GM18858 (cell line): ENCODE measurements at regions not wholly inside any gene's neighbourhood (a gene's known extent, or its start where the extent isn't known, plus 50 kb on each side); places are given as distances from the start of the nearest gene placed in this dataset.

Experiments used
- ATAC-seq: cut with Tn5 transposase; IDR thresholded peaks from one replicate; pipeline ENCODE4 v1.9.1; 2021; ENCODE audit not compliant: unreplicated experiment

DNA sequence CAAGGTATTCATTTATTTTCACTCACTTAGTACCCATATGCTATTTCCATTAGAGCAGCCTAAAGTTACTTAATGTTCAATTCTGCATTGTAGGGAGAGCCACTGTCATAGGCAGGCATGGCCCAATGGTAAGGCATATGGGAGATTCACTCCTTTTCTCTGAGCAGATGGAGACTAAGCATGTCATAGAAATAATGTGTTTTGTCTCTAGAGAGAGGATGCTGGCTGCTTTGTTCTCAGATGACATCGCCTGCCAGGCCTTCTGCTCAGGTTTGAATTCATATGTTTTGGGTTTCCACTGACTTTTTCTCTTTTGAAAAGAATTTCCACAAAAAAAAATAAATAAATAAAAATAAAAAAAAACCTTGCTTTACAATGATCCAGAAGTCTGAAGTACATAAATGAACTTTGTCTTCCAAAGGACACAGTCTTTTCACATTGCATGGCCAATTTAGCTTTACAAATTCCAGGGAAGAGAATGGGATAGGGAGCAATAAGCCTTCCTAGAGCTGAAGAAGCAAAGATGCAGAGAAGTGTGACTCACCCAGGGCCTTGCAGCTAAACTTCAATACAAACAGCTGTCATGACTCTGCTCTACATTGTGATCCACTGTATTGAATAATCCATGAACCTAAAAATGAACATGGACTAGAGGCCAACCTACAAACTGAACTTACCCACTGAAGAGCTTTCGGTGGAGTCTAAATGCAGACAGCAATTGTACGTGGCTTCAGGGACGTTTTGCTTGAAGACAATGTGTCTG, 422.5 kb downstream of the CMPK2 start:
- ATAC-seq: no peak

- no peak for ATAC-seq
Measured at GRCh38 chr2:6444514-6444913, 421.2 kb downstream of the CMPK2 start.

GRCh38 chr2:6445156-6445555, 420.6 kb downstream of the CMPK2 start:
- no peak for ATAC-seq

DNA sequence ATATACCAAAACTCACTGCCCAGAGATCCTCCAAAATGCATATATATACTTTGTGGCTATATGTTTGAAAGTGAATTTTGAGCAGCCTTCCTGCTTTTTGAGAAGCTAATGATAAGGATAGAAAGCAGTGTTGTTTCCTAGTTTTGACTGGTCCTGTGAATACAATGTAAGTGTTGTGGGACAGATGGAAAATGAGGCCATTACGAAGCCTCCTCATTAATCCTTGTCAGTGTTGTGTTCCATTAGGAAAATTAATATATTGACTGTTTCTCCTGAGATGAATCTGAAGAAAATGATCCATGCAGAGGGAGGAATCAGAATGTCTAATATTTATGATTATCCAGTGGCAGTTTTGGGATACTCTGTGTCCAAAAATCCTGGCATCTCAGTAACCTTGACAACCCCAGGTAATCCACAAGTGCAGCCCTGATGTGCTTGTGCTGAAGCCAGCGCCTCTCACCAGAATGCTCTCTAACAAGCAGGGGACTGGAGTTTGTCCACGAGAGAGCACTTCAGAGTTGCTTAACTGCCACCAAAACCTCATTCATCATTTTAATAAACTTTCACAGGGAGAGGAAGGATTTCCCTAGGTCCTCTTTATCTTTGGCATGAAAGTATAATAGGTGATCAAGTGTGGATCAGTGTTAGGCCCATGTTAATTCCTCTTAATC, 418.6 kb downstream of the CMPK2 start:
- no peak for ATAC-seq

GRCh38 chr2:6448893-6449292, 416.8 kb downstream of the CMPK2 start:
- ATAC-seq: no peak

DNA sequence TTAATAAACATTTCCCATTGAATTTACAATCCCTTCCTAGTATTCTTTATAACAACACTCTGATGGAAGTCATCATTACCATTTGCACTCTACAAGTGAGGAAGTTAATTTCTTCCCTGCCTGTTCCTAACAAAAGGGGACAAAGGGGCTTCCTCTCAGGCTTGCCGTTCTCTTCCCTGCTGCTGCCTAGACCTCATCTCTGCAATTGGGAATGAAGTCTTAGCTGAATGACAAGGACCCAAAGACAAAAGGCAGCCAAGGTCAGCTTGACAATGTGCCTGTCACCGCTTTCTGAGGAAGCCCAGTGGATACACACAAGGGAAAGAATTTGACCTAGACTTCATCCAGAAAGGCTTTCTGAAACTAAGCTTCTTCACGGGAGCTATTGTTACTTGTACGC, 416.4 kb downstream of the CMPK2 start:
- no peak for ATAC-seq

GRCh38 chr2:6452702-6453481, 412.8 kb downstream of the CMPK2 start:
- no peak for ATAC-seq

DNA sequence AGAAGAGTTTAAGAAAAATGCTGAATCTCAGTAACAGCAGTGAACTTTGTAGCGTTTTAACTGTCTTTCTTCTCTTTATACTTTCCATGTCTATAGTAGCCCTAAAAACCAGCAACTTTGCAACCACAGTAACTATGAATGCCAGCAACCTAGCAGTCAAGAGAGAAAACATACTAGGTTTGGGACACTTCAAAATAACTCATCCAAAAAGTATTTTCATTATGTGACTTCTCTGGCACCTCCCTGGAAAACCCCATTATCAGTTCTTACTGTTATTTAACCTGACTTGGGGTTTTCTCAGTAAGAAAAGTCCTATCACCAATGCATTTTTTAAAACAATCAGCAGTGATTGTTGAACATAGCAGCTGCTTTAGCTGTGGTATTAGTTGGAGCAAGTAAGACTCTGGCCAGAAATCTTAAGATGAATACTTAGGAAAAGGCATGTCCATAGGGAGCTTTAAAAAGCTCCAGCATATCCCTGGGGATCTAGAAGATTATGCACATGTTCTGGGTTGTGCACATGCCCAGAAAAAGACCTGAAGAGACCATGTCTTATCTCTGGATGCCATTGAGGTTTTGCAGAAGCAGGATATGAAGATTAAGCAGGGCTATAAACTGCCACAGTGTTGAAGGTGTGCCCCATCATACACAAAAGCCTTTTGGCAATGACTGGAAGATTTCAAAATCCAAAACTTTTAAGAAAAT, 411.3 kb downstream of the CMPK2 start:
- no peak for ATAC-seq

DNA sequence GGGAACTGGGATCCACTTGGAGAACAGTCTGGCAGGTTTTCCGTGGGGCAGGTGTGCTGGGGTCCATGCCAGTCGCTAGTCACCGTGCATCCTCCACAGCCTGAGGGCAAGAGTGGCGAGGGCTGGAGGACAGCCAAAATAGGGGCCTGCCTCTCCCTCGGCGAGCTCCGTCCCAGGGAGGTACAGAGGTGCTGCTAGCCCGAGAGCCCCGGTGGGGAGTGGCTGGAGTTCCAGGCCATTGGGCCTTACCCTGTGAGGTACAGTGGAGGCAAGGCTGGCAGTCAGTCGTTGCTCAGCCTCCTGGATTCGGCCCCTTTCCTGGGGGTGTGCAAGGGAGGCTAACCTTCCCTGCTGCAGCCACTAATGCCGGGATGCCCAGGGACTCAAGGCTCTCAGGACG, 406.6 kb downstream of the CMPK2 start:
- ATAC-seq: no peak

GRCh38 chr2:6470518-6470917, 395.2 kb downstream of the CMPK2 start:
- no peak for ATAC-seq

DNA sequence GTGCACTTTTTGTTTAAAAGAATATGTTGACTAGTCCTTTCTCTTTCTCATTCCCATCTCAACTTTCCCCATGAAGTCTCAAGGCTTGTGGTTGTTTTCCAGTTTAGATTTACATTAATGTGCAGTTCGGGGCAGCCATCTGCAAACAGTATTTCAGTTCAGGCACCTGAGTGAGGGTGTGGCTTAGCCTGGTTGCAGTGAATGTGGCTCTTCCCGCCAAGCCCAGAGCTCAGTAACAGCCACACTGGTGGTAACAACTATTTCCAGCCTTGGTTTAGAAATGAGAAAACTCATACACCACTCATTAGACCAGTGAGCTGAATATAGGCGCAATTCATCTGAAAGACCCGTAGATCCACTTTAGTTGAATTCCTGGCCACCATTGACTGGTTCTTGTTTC, 394.3 kb downstream of the CMPK2 start:
- ATAC-seq: no peak

DNA sequence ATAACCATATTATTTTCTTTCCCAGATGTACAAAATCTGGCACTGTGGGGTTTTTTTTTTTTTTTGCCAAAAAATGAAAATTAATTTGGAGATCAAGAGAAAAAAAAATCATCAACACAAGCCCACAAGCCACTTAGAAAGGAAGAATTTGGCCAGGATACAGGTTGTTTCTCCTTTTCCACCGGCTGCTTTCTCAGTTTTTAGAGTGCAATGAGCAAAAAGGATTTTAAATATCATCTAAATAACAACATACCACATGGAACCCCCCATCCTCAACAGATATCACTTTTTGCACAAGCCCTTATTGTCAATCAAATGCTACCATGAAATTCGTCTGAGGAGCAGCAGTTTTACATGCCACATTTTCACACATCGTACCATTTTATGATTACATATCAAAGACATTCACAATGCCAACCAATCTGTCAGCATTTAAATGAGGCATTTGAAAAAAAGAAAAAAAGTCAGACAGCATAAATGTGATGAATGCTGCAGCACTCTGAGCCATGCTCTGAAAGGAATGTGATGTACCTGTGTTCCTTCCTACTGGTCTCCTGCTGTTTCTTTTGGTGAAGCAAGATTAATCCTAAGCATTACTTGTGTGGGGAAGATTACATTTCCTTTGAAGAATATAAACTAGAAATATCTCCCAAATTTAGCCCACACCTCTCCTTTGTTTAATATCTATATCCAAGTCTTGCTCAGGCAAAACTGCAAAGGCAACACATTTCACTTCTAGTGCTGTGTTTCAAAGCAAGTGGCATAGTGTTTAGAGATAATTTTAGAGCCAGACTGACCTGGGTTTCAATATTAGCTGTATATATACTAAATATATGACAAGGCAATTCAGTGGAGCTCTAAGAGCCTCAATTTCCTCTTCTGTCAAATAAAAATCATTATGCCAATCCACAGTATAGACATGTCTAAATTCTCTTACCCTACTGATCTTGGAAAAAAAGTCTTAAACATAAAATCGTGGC, 391.3 kb downstream of the CMPK2 start:
- ATAC-seq: peak; percentile 43

- ATAC-seq: peak; percentile 73
Measured at GRCh38 chr2:6475155-6475940, 390.4 kb downstream of the CMPK2 start.

DNA sequence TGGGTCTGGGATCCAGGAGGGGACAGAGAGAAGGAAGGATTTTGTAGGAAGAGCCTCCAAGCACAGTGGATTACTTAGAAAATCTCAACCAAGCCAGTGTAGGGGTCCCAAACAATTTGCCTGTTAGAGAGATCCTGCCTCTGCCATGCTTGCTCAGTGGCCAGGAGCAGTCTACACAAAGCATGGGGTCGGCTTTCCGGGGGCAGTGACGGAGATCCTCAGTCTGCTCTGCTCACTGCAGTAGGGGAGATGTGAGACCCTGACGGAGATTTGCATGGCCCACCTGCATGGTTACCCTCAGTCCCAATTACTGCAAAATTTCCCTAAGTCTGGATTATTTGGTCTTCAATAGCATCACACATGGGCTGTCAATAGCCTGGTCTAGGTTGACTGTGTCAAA, 385.2 kb downstream of the CMPK2 start:
- no peak for ATAC-seq

DNA sequence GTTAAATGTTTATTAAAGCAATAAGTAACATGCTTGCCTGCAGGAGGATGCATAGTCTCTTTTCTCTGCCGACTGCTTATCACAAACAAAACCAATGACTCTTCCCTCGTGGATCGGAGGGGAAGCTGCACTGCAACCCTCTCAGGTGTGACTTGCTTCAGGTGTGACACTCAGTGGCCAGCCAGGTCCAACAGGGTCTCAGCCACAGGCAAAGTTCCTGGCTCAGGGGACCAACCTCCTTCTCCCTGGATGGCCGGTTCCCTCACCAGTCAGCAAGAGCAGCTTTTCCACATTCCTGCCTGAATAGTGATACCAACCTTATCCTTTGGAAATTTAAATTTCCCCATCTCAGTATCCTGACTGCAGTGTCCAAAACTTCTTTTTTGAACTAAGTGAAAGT, 383.5 kb downstream of the CMPK2 start:
- ATAC-seq: no peak

GRCh38 chr2:6487765-6488164, 377.9 kb downstream of the CMPK2 start:
- ATAC-seq: no peak

DNA sequence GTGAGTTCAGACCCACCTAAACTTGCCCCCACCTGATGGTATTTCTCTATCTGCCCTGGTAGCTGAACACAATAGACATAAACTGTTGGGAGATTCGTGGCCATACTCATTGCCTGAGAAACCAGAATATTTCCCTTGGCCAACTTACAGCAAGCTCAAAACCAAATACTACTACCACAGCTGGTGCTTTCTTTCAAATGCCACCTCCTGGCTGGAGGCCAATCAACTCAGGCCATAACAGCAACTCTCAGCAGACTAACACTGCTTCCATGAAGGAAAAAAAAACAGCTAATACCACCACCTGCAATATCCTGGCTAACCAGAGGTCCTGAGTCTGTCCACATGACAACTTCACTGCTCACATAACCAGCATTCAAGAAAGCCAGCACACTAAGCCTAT, 373.1 kb downstream of the CMPK2 start:
- no peak for ATAC-seq

- ATAC-seq: no peak
Measured at GRCh38 chr2:6493266-6493665, 372.4 kb downstream of the CMPK2 start.

DNA sequence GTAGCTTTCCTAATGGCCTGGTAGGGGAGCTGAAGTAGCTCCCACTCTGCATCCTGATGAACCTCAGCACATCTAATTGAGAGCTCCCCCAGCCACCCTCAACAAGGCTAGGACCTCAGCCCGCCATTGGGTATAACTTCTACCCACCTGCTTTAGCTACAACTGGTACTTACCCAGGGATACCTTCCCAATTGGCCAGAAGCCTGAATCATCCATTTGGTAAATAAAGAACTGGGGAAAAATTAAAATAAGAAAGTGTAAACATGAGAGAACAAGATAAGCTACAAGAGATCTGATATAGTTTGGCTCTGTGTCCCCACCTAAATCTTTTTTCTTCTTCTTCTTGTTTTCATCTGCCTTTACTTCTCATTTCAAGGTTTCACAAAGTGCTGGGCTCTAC, 372.0 kb downstream of the CMPK2 start:
- no peak for ATAC-seq
